Pancreas (tissue), 10 donors: ENCODE measurements at regions not wholly inside any gene's neighbourhood (a gene's known extent, or its start where the extent isn't known, plus 50 kb on each side); places are given as distances from the start of the nearest gene placed in this dataset.
A peak's percentile ranks its signal among the peaks of the same experiment; 100 is the strongest.

ENCODE experiments used
- ATAC-seq, 4 donors: fragments of 200-7000 bp; cut with Tn5 transposase; one replicate each; pipeline versions ENCODE4 v1.8.0 to v1.9.1; 2020; ENCODE audit warnings: mild to moderate bottlenecking in 4 of 4, moderate library complexity in 4 of 4
- DNase-seq, 6 donors: peaks; one replicate each; pipeline ENCODE4 v3.0.0-alpha.2; 2020
- FAIRE-seq: peaks from 2 replicates; lab custom pipeline; 2012; peaks lifted over from hg19 to GRCh38; lab: Jason Lieb, UNC
- H3K27ac ChIP-seq, 4 donors: fragments of 200-600 bp; sonication (generic); 1 replicate in 3 of 4; 2 replicates in 1 of 4; pipeline versions ENCODE4 v1.5.0 to v1.8.0; 2020
- H3K27me3 ChIP-seq, 4 donors: fragments of 200-600 bp; one replicate each; pipeline ENCODE4 v1.8.0; 2021
- H3K36me3 ChIP-seq, 3 donors: fragments of 200-600 bp; sonication (generic) in 1 of 3; one replicate each; pipeline versions ENCODE4 v1.5.0 to v1.8.0; 2020 to 2021
- H3K4me1 ChIP-seq, 3 donors: fragments of 200-600 bp; one replicate each; pipeline ENCODE4 v1.8.0; 2021
- H3K4me3 ChIP-seq, 4 donors: fragments of 200-600 bp; sonication (generic) in 2 of 4; one replicate each; pipeline versions ENCODE4 v1.5.0 to v1.8.0; 2020 to 2021
- H3K9me3 ChIP-seq, 4 donors: fragments of 200-600 bp; one replicate each; pipeline ENCODE4 v1.8.0; 2021
- WGBS, 2 donors: extraction: QIAGEN DNeasy Blood & Tissue Kit; methylation state at CpG; one replicate each; pipeline ENCODE4 v1.1.7; 2013; 5-methylcytosine and 5-hydroxymethylcytosine counted together
- intact Hi-C, 3 donors: fragments of 100-400 bp; cut with DNase I; formaldehyde crosslinking; loops; one replicate each; pipeline versions ENCODE4 v1.11.1 to v1.14.2; 2022
- TF ChIP-seq, protein P1 (sequence below), 4 donors: fragments of 200-600 bp; sonication (generic) in 3 of 4; IDR thresholded peaks; one replicate each; pipeline versions ENCODE4 v1.5.0 to v1.8.0; 2021; ENCODE audit warnings: antibody characterized with exemption in 4 of 4
- donor health status: healthy with polysubstance abuse.
- donor health status: DM: no; HTN: no; CAD: no; lungs with moderate emphysema.
- donor health status: DM: no; HTN: no; CAD: no.
- donor health status: control.
- donor health status: control.
- donor health status: Bipolar disorder and iron deficiency.
- donor health status: DM: yes; HTN: yes; CAD: no.
- donor health status: DM: no; HTN: no; CAD: no.
- donor health status: DM: no; HTN: no; CAD: no.
- donor health status: DM: yes; HTN: yes; CAD: no.

DNA sequence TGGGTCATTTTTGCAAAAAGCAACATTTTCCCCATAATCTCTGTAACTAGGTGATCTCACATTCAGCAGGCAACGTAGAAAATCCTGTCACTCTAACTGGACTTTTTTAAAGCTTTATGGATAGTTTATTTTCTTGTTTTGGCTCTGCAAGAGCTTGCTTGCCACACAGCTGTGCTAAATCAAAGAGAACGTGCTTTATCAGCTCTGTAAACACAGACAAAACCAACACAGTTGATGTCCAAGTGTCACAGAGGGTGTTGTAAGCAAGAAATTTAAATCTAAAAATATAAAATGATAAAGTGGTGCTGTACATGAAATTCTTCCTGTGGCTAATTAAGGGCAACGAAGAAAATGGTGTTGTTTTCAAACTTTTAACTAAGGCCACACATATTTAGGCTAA is 97.5 kb upstream of the STAC start:
- TF ChIP-seq, protein P1, sequence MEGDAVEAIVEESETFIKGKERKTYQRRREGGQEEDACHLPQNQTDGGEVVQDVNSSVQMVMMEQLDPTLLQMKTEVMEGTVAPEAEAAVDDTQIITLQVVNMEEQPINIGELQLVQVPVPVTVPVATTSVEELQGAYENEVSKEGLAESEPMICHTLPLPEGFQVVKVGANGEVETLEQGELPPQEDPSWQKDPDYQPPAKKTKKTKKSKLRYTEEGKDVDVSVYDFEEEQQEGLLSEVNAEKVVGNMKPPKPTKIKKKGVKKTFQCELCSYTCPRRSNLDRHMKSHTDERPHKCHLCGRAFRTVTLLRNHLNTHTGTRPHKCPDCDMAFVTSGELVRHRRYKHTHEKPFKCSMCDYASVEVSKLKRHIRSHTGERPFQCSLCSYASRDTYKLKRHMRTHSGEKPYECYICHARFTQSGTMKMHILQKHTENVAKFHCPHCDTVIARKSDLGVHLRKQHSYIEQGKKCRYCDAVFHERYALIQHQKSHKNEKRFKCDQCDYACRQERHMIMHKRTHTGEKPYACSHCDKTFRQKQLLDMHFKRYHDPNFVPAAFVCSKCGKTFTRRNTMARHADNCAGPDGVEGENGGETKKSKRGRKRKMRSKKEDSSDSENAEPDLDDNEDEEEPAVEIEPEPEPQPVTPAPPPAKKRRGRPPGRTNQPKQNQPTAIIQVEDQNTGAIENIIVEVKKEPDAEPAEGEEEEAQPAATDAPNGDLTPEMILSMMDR (IDR thresholded peaks at IDR 0.05) = no peak
- no peak overlapping the region for H3K27ac ChIP-seq
- 6 to 7% methylated on average over 3 of the region's 3 CpGs for WGBS, 2 donors

DNA sequence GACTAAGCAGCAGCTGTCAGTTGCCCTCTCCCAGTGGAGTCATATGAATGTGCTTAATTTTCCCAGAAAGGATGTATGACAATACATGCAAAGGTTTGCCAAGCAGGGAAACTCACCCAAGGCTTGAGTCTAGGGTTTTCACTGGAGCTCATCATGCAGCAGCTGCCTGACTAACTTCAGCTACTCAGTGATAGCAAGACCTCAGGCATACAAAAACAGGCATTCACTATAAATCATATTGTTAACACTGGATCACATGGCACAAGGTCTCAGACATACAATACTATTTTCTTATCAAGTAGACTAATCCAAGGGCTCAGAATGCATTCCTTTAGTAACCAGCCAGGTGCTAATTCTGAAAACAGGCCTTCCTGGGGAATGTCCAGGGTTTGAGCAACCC is 85.0 kb upstream of the STAC start:
- DNase-seq (no peak), ATAC-seq (no peak), FAIRE-seq (no peak)
- intact Hi-C loops = no loop called here
- Histone ChIP-seq H3K4me1 (no peaks in the 10 kb centered on the region), H3K27me3 (no peaks in the 10 kb centered on the region), H3K27ac (no peak overlapping the region), H3K36me3 (no peaks in the 10 kb centered on the region), H3K9me3 (no peaks in the 10 kb centered on the region), H3K4me3 (no peak overlapping the region)
- TF ChIP-seq, protein P1 (IDR thresholded peaks at IDR 0.05) = no peak

More for the DNA sequence above, 97.5 kb upstream of the STAC start:
- intact Hi-C loops = no loop called here
- H3K27me3 ChIP-seq = no peaks in the 10 kb centered on the region
- DNase-seq (no peak), ATAC-seq (peak in 1 of 4 donors; percentile 53), FAIRE-seq (no peak)
- peaks cover 0 to 3% (median 0%) of the 10 kb centered on the region in 3 donors for H3K4me1 ChIP-seq
- no peaks in the 10 kb centered on the region for H3K9me3 ChIP-seq
- no peak overlapping the region for H3K4me3 ChIP-seq
- no peaks in the 10 kb centered on the region for H3K36me3 ChIP-seq

DNA sequence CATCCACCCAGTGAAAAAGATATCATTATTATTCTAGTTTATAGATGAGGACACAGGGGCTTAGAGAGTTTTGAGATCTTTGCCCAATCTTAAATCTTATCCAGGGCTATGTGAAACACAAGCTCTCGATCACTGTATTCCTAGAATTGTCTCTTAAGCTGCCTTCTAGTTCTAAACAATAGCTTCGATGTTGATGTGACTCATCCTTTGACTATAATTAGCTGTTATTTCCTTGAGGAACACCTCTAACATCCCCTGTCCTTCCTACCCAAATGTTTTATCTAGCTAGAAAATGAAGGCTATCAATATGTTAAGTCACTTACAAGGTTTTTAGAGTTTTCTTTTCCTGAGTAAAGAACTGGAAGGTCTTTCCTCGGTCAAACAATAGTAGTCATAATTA is 83.1 kb upstream of the STAC start:
- Histone ChIP-seq H3K27me3 (no peaks in the 10 kb centered on the region), H3K4me3 (no peak overlapping the region), H3K9me3 (no peaks in the 10 kb centered on the region), H3K36me3 (no peaks in the 10 kb centered on the region), H3K27ac (no peak overlapping the region), H3K4me1 (no peaks in the 10 kb centered on the region)
- DNase-seq = no peak
- no peak for FAIRE-seq
- WGBS, 2 donors = 74% methylated on average over 3 of the region's 3 CpGs
- intact Hi-C loops = no loop called here
- TF ChIP-seq, protein P1 (IDR thresholded peaks at IDR 0.05) = no peak
- no peak for ATAC-seq

DNA sequence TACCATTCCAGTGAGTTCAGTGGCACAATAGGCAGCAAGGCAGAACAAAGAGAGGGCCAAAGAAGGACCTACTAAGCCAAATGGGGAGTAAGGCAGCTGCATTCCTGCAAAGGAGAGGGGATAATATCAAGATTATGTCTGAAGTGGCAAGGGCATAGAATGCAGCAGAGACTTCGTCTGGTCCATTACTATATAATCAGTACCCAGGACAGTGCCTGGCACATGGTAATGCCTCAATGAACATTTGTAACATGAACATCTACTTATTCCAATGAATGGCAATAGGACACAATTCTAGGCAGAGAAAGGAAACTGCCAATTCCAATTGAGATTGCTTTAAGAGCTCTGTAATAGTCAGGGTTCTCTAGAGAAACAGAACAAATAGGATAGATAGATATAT is 82.1 kb upstream of the STAC start:
- ATAC-seq (no peak), DNase-seq (no peak), FAIRE-seq (no peak)
- TF ChIP-seq, protein P1 (IDR thresholded peaks at IDR 0.05) = no peak
- Histone ChIP-seq H3K4me3 (no peak overlapping the region), H3K27me3 (no peaks in the 10 kb centered on the region), H3K27ac (no peak overlapping the region), H3K36me3 (no peaks in the 10 kb centered on the region), H3K9me3 (no peaks in the 10 kb centered on the region), H3K4me1 (no peaks in the 10 kb centered on the region)
- intact Hi-C loops = no loop called here
- WGBS, 2 donors = 63 to 80% methylated on average over 1 of the region's 1 CpG

DNA sequence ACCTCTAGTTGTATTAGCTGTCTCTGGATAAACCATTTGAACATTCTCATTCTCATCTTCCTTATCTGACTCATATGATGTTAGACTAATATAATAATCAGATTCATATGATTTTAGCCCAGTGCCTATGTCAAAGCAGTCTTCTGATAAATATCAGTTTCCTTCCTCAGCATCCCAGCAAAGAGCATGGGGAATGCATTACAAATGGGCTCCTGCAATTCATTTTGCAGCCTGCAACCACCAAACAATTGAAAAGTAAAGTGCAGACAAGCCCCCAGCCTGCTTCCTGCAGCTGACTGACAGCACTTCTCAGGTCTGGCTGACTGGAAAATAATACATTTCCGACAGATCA is 78.2 kb upstream of the STAC start:
- Histone ChIP-seq H3K27me3 (no peaks in the 10 kb centered on the region), H3K9me3 (no peaks in the 10 kb centered on the region), H3K27ac (no peak overlapping the region), H3K4me1 (no peaks in the 10 kb centered on the region), H3K36me3 (no peaks in the 10 kb centered on the region), H3K4me3 (no peak overlapping the region)
- intact Hi-C loops = no loop called here
- FAIRE-seq (no peak), DNase-seq (no peak), ATAC-seq (no peak)
- TF ChIP-seq, protein P1 (IDR thresholded peaks at IDR 0.05) = no peak
- WGBS, 2 donors = 46 to 62% methylated on average over 1 of the region's 1 CpG
